ENCODE measurements at regions not wholly inside any gene's neighbourhood (a gene's known extent, or its start where the extent isn't known, plus 50 kb on each side); places are given as distances from the start of the nearest gene placed in this dataset.

DNA sequence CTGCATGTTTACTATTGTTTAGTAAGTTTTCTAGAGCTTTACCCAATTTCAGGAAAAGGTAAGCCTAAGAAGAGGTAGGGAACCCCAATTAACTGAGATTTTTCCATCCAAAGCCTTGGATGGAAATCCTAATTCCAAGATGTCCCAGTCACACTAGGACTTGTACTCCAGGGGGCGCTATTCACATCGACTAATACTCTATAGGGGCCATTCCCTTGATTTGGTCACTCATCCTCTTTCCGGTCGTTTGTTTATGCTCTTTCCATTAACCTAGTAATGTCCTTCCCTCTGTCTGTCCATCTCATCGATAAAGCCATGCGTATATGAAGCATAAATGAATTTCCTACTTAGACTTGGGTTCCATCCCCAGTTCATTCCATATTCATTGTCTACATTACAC, 80.8 kb upstream of the FUCA2 start:
- DNase-seq, result no peak

DNA sequence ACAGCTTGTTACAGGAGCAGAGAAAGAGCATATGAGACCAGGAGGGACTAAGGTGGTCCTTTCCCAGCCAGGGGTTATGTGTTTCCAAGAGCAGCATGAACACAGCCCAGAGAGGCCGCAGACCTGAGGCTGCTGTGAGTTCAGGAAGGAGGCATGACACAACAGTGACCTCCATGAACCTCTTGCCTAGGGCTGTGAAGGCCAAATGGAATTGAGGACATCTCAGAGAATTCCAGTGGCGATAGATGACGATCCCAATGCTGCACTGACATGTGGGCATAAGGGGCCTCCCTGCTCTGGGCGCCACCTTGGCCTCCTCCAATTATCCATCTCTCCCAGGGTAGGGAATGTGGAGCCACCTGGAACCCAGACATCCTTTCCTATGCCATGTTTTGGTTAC, 79.9 kb upstream of the FUCA2 start:
- no peak for DNase-seq

- DNase-seq, result no peak
Measured at GRCh38 chr6:143589162-143589561, 77.6 kb upstream of the FUCA2 start.

DNA sequence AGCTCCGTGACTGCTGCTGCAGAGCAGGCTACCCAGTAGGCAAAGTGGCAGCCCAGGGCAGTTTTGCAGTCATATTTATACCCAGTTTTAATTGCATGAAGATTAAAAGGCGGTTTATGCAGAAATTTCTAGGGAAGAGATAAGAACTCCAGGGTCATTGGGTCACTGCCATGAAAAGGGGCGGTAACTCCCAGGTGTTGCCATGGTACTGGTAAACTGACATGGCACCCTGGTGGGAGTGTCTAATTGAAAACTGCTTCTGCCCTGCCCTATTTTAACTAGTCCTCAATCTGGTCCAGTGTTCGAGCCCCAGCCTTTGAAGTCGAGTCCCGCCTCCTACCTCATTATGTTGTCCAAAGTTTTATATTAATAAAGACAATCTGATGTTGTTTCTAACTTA, 75.0 kb upstream of the FUCA2 start:
- no peak for DNase-seq

DNA sequence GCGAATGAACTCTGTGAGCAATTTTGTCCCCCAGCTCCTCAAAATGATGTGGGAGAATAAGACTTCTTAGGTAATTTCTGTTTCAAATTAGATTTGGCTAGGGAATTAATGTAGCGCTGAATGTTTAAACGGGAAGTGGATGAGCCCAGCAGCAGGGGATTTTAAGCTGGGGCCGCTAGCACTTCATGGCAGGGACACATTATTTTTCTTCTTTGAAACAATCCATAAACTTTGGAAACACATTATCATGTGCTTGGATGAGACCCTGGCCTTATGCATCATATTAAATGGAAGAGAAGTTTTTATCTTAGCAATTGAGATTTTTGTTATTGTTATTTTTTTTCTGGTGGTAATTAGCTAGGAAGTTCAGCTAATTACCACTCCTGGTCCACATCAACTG, 74.2 kb upstream of the FUCA2 start:
- DNase-seq, result no peak

GRCh38 chr6:143585241-143585640, 73.7 kb upstream of the FUCA2 start:
- DNase-seq, result no peak

- no peak for DNase-seq
Measured at GRCh38 chr6:143583542-143584327, 72.2 kb upstream of the FUCA2 start.

- DNase-seq, result no peak
Measured at GRCh38 chr6:143581835-143582480, 70.4 kb upstream of the FUCA2 start.

- no peak for DNase-seq
Measured at GRCh38 chr6:143579703-143580102, 68.2 kb upstream of the FUCA2 start.

DNA sequence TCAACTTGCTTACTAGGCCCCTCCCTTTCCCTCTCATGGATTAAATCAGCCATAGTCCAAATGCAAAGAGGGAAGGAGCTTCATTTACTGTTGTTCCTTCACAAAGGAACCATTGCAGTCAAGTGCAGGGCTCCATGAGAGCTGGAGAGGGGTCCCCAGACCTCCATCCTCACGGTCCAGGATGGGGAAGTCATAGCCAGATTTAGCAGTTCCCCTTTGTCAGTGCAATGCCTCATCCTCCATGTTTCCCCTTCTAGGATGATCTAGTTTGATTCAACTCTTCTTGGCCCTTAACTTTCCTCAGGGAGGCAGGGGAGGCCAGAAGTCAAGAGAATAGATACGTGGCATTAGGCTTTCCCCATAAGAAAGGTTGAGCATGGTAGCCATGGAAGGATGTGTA, 66.5 kb upstream of the FUCA2 start:
- DNase-seq, result no peak

DNA sequence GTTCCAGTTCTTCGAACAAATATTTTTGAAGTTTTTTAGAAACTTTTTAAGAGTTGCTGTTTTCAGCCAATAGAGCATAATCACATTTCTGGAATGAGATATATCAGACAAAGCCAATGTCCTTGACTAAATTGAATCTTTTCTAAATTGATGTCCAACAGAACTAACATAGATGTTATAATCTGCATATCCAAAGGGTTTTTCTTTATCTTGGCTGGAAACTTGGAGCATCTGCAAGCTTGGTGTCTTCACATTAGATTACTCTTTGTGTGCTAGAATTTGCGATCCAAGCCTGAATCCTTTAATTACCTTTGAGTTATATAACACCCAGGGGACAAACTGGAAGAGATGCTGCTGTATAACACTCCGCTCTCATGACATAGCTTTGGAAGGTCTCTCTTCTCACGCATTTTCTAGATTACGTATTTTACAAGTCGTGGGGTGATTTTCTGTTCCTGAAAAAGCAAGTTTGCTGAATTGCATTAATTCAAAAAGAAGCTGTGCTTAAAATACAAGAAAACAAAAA, 64.4 kb upstream of the FUCA2 start:
- no peak for DNase-seq

GRCh38 chr6:143575440-143575839, 63.9 kb upstream of the FUCA2 start:
- DNase-seq, result peak; percentile 63 to 80

DNA sequence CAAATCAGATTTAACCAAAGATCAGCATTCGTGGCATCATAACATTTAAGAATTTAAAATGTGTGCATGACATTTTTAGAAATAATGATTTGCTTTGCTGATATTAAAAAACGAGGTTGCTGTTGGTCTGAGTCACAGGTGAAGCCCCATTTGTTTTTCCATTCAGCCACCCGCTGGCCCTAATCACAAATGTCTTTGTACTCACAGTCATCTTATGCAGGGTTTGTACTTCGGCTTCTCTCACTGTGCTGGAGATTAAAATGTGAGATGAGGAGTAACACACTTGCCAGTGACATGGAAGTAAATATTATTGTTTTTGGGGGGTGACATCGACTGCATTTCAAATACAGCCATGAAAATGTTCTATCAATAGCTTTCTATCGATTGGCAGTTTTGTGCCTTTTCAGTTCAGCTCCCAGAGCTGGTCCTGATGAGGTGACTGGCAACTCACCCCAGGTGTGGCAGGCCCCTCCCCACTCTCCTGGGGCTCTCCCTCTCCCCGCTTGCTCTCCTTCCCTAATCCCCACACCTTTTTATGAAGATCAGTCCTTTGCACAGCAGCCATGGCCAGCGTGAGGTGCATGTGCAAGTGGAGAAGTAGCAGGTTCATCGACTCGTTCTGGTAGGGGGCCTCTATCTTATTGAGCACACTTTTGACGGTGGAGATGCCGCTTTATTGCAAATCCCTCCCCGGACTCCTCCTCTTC, 58.8 kb upstream of the FUCA2 start:
- no peak for DNase-seq

DNA sequence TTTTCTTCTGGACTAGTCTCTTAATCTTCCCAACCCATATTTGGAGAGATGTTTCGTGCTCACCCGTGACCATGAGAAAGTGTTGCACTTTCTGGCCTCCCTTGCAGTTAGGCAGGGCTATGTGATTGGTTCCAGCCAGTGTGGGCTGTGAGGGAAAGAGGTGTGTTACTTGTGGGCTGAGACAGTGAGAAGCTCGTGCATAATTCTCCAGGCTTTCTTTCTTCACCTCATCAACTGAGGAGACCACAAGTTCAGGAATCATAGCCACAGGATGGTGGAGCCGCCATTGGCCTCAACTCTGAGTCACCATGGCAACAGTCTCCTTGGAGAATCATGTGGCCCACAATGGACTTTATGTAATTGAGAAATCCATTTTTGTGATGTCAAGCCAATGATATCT, 57.5 kb upstream of the FUCA2 start:
- peak; percentile 9 to 10 for DNase-seq

- no peak for DNase-seq
Measured at GRCh38 chr6:143564484-143565017, 53.0 kb upstream of the FUCA2 start.

DNA sequence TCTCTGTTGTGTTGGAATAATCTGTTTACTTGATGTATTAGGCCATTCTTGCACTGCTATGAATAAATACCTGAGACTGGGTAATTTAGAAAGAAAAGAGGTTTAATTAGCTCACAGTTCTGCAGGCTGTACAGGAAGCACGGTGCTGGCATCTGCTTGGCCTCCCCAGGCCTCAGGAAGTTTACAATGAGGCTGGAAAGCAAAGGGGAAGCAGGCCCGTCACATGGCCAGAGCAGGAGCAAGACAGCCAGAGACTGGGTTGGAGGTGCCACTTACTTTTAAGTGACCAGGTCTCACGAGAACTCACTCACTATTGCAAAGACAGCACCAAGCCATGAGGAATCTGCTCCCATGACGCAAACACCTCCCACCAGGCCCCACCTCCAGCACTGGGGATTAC, 50.6 kb upstream of the FUCA2 start:
- DNase-seq, result no peak

Data from CD4-positive, alpha-beta T cell treated with Interleukin-1 beta for 1 hour (primary cell).